ENCODE measurements at regions not wholly inside any gene's neighbourhood (a gene's known extent, or its start where the extent isn't known, plus 50 kb on each side); places are given as distances from the start of the nearest gene placed in this dataset.

- no peaks in the 10 kb centered on the region for H4K20me1 ChIP-seq (ENCODE audit: insufficient read depth)
- no peaks in the 10 kb centered on the region for H3F3A ChIP-seq (ENCODE audit: insufficient read depth, low read length, poor library complexity, severe bottlenecking)
- H3K36me3 ChIP-seq (ENCODE audit: insufficient read depth, low read length) = no peaks in the 10 kb centered on the region
- no peaks in the 10 kb centered on the region for H3K27me3 ChIP-seq (ENCODE audit: insufficient read depth, low read depth, low read length)
- H3K27ac ChIP-seq (ENCODE audit: low read length) = no peak overlapping the region
- no peak overlapping the region for H3K4me2 ChIP-seq (ENCODE audit: low read length)
- no peaks in the 10 kb centered on the region for H3K9me2 ChIP-seq (ENCODE audit: insufficient read depth, low read length)
- H2AFZ ChIP-seq (ENCODE audit: low read depth, low read length) = no peak overlapping the region
- H3K79me2 ChIP-seq (replicated peaks; ENCODE audit: insufficient read depth, low read length) = no peaks in the 10 kb centered on the region
- no peak overlapping the region for H3K4me3 ChIP-seq (ENCODE audit: low read length)
- no peaks in the 10 kb centered on the region for H3K9me3 ChIP-seq (ENCODE audit: low read length)
- no peak for TF ChIP-seq SMC3 (conservative IDR thresholded peaks at IDR 0.05; ENCODE audit: poor library complexity)
- no peak for TF ChIP-seq EP300 (conservative IDR thresholded peaks at IDR 0.05; ENCODE audit: poor library complexity, severe bottlenecking)
- TF ChIP-seq REST (IDR thresholded peaks at IDR 0.05; ENCODE audit: borderline replicate concordance) = no peak
- no peak for TF ChIP-seq RAD21 (conservative IDR thresholded peaks at IDR 0.05)
- no peak for TF ChIP-seq POLR2AphosphoS5 (IDR thresholded peaks at IDR 0.05)
- no peak for TF ChIP-seq CTCF (IDR thresholded peaks at IDR 0.05; ENCODE audit: poor library complexity, severe bottlenecking)
- TF ChIP-seq TAF1 (IDR thresholded peaks at IDR 0.05; ENCODE audit: low read depth) = no peak
- no peak overlapping the region for H3K9ac ChIP-seq (ENCODE audit: low read length)
Observed at GRCh38 chr5:93336330-93337110, 244.5 kb downstream of the NR2F1-AS1 start.

- H3K27me3 ChIP-seq (ENCODE audit: insufficient read depth, low read depth, low read length) = no peaks in the 10 kb centered on the region
- H3K9me3 ChIP-seq (ENCODE audit: low read length) = no peaks in the 10 kb centered on the region
- no peak overlapping the region for H3K4me3 ChIP-seq (ENCODE audit: low read length)
- no peak overlapping the region for H2AFZ ChIP-seq (ENCODE audit: low read depth, low read length)
- H3K36me3 ChIP-seq (ENCODE audit: insufficient read depth, low read length) = no peaks in the 10 kb centered on the region
- H3F3A ChIP-seq (ENCODE audit: insufficient read depth, low read length, poor library complexity, severe bottlenecking) = no peaks in the 10 kb centered on the region
- no peak overlapping the region for H3K9ac ChIP-seq (ENCODE audit: low read length)
- H3K9me2 ChIP-seq (ENCODE audit: insufficient read depth, low read length) = no peaks in the 10 kb centered on the region
- no peak overlapping the region for H3K4me2 ChIP-seq (ENCODE audit: low read length)
- TF ChIP-seq MXI1 (conservative IDR thresholded peaks at IDR 0.05; ENCODE audit: poor library complexity, severe bottlenecking) = no peak
- H3K27ac ChIP-seq (ENCODE audit: low read length) = no peak overlapping the region
- no peaks in the 10 kb centered on the region for H4K20me1 ChIP-seq (ENCODE audit: insufficient read depth)
- no peaks in the 10 kb centered on the region for H3K79me2 ChIP-seq (replicated peaks; ENCODE audit: insufficient read depth, low read length)
Observed at GRCh38 chr5:93331863-93332262, 249.2 kb downstream of the NR2F1-AS1 start.

- no peaks in the 10 kb centered on the region for H3F3A ChIP-seq (ENCODE audit: insufficient read depth, low read length, poor library complexity, severe bottlenecking)
- no peak overlapping the region for H2AFZ ChIP-seq (ENCODE audit: low read depth, low read length)
- TF ChIP-seq POLR2AphosphoS5 (IDR thresholded peaks at IDR 0.05) (no peak), EP300 (conservative IDR thresholded peaks at IDR 0.05; ENCODE audit: poor library complexity, severe bottlenecking) (no peak), REST (IDR thresholded peaks at IDR 0.05; ENCODE audit: borderline replicate concordance) (no peak), TAF1 (IDR thresholded peaks at IDR 0.05; ENCODE audit: low read depth) (no peak)
- no peaks in the 10 kb centered on the region for H3K27me3 ChIP-seq (ENCODE audit: insufficient read depth, low read depth, low read length)
- H3K9me2 ChIP-seq (ENCODE audit: insufficient read depth, low read length) = no peaks in the 10 kb centered on the region
- no peaks in the 10 kb centered on the region for H3K9me3 ChIP-seq (ENCODE audit: low read length)
- no peaks in the 10 kb centered on the region for H3K79me2 ChIP-seq (replicated peaks; ENCODE audit: insufficient read depth, low read length)
- no peaks in the 10 kb centered on the region for H3K36me3 ChIP-seq (ENCODE audit: insufficient read depth, low read length)
- no peak overlapping the region for H3K4me2 ChIP-seq (ENCODE audit: low read length)
- H3K27ac ChIP-seq (ENCODE audit: low read length) = no peak overlapping the region
- H3K4me3 ChIP-seq (ENCODE audit: low read length) = no peak overlapping the region
- H4K20me1 ChIP-seq (ENCODE audit: insufficient read depth) = no peaks in the 10 kb centered on the region
- no peak overlapping the region for H3K9ac ChIP-seq (ENCODE audit: low read length)
Observed at GRCh38 chr5:93331241-93331640, 249.8 kb downstream of the NR2F1-AS1 start.
